Sigmoid colon (tissue), 3 donors: ENCODE measurements at regions not wholly inside any gene's neighbourhood (a gene's known extent, or its start where the extent isn't known, plus 50 kb on each side); places are given as distances from the start of the nearest gene placed in this dataset.

ENCODE experiments used
- CTCF ChIP-seq, 4 experiments: fragments of 450-650 bp in 3 of 4; fragments of 200-600 bp in 1 of 4; IDR thresholded peaks; one replicate each; pipeline ENCODE4 v1.5.1; 2016 to 2019; ENCODE audit warnings: antibody characterized with exemption in 4 of 4, mild to moderate bottlenecking in 3 of 4, moderate library complexity in 2 of 4
- POLR2A ChIP-seq, 2 donors: fragments of 450-650 bp; IDR thresholded peaks; one replicate each; pipeline ENCODE4 v1.6.1; 2016; ENCODE audit warnings: antibody characterized with exemption in 2 of 2, mild to moderate bottlenecking in 2 of 2, moderate library complexity in 2 of 2

GRCh38 chr2:216574586-216574985, 58.6 kb upstream of the IGFBP2 start:
- TF ChIP-seq CTCF (IDR thresholded peaks at IDR 0.05): no peak
- no peak for TF ChIP-seq POLR2A (IDR thresholded peaks at IDR 0.05)
